NCI-H2196 (cell line): ENCODE measurements at regions not wholly inside any gene's neighbourhood (a gene's known extent, or its start where the extent isn't known, plus 50 kb on each side); places are given as distances from the start of the nearest gene placed in this dataset.

Source experiments
- DNase-seq: peaks from one replicate; lab custom pipeline; 2025; ENCODE audit not compliant: unreplicated experiment; lab: John Stamatoyannopoulos, UW

DNA sequence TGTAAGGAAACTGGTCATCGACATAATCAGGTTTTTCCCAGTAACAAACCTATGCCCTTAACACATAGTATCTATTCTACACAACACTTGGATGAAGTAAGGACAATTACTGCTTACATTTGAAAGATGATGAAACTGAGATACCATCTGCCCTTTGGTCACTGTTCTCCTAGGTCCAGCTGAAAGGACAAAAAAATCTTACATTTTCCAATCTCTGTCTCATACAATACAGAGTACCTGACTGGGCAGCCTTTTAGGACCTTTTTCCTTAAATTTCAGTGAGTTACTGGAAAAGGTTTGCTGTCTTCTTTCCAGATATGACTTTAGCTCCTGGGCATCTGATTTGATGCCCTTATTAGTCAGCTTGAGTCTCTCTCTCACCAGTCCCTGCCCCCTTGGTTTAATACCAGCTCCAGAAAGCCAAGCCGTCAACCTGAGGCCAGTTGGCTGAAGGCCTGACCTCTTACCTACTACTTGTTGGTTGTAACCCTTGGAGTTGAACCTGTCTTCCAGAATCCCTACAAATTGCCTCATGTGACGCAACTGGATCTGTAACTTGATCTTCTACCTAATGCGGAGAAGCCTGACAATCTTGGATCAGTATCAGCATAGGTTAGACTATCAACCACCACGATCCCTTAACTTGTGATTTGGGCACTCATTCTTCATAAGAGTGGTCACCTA lies 355.3 kb upstream of the ZNF385D start:
- DNase-seq: no peak

- no peak for DNase-seq
Observed at GRCh38 chr3:22111226-22111625, 360.2 kb upstream of the ZNF385D start.

DNA sequence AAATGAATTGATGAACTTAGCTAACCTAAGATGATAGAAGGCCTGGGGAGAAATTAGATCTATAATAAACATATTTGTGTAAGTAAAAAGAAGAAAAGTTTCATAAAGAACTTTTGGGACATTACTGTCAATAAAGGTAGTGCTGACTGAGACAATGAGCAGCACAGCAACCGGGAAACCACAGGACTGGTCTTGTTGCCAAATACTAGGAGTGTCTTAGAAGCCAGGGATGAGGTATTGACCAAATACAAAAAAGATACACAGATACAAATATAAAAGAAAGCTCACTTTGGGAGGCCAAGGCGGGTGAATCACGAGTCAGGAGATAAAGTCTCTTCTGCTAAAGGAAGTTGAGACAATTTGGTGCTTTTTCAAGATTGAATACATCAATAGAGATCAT lies 362.4 kb upstream of the ZNF385D start:
- no peak for DNase-seq

DNA sequence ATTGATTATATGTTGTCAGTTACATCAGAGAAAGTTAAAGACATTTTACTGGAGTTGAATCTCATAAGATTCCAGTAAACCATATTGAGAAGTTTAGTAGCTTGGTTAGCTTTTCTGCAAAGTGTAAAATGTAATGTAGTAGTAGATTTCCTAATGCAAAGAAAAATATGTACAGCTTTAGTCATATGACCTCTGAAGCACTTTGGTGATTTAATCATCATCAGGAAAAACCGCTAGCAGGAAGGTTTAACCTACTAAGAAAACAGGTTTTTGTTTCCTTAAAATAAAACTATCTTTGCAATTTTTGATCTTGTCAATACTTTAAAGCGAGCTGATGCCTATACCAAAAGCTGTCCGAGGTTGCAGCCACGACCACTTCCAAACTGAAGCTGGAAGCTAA lies 364.6 kb upstream of the ZNF385D start:
- no peak for DNase-seq

DNA sequence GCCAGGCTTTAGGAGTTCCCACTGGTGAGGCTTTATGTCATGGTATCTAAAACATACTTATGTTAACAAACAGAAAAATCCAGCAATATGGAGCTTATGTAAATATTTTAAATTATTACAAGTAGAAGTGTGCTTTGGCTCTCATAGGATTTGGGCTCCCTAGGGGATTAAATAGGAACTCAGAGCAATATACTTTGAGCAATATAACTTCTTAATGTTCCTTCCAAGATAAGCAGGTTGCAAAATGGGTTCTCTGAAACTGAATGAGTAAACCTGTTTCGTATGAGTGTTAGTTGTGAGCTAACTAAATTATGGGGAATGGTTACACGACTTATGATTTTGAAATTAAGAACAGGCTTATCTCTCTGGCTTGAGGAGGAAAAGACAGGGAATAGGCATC lies 366.1 kb upstream of the ZNF385D start:
- no peak for DNase-seq

DNA sequence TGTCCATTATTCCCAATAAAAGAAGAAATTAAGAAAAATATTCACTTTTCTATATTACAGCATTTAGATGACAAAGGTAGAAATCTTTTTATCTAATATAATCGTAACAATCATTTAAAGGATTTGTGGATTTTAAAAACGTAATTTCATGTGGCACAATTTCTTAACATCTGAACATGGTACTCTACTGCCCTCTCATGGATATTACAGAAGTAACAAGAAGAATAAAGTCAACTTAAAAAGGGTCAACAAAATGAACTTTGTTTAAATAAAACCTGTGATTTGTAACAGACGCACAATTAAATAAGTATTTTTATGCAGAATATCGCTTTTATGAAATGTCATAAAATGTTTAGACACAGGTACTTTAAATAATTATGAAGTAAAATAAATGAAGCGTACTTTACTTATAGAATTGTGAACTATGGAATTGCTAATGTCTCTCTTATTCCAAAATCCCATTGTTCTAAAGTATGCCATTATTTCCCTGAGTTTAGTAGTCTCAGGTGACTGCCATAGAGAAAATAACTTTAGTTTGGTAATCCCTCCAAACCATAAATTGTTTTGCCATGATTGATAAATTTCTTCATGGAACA lies 366.8 kb upstream of the ZNF385D start:
- DNase-seq: peak; percentile 3

- no peak for DNase-seq
Observed at GRCh38 chr3:22118542-22118941, 367.5 kb upstream of the ZNF385D start.

DNA sequence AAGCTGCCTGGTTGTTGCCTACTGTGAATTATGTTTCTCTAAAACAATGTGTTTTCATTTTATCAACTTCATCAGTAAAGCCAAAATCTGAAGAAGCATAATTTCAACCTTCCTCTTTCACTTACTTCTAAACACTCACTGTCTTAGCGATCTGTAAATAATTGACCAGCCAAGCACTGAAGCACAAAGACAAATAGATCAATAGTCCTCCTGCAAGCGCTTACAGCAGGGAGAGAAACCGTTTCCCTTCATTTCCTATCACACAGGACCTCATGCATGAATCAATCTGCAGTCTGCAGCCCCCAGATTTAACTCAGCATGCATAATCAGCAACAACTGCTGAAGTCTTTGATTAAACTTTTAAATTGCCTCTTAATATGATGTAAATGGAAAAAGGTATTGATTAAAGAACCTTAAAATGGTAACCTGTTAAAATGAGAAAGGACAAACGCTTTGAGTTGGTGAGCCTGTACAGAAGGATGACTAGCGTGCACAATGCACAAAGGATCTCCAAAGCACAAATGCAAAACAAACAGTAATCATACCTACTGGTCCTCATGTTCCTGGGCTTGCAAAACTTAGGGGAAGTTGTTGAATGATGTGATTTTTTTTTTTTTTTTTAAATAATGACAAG lies 370.2 kb upstream of the ZNF385D start:
- DNase-seq: no peak

DNA sequence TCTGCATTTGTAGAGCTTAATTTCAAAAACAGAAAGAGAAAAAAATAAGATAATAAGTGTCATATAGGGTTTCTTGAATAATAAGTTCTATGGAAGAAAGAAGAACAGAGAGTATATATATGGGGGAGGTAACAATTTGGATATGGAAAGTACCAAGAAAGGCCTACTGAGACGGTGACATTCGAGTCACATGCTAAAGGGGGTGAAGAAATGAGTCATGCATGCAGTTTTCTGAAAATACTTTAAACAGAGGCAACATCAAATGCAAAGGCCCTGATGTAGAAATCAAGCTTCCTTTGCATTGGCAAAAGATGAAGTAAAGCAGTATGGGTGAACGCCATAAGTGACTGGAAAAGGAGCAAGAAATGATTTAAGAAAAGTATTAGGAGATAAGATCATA lies 371.6 kb upstream of the ZNF385D start:
- no peak for DNase-seq

GRCh38 chr3:22129101-22129500 lies 378.1 kb upstream of the ZNF385D start:
- no peak for DNase-seq

DNA sequence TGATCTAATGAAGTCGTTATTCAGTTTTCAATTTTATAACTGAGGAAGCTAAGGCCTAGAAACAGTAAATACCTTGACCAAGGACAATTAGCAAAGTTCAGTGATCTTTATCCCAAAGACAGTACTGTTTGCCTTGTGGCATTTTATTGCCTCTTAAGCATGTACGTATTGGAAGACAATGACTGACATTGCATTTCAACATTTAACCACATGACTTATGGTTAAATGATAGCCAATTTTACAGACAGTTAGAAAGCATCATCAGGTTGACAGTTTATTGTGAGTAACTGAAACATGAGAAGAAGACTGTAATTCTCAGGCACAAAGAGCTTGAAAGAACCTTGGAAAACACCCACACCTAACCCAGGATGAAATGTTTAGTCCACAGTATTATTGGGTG lies 390.8 kb upstream of the ZNF385D start:
- no peak for DNase-seq

DNA sequence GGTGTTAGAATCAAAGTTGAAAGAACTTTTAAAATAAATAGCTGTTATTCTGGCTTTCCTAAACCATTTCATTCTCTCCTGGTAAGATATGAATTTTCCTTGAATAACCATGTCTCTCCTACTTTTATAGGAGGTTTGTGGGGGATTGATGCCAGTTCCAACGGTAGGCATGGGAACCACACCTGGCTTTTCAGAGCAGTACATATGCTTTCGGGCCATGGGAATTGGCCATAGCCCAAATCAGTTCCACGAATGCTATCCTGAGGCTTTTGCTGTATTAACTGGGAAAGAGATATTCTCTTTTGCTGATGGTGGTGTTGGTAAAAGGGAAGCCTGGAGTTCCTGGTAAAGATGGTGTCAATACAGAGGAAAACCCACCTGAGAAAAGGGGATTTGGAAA lies 396.2 kb upstream of the ZNF385D start:
- DNase-seq: no peak

GRCh38 chr3:22156868-22157267 lies 405.9 kb upstream of the ZNF385D start:
- DNase-seq: no peak

DNA sequence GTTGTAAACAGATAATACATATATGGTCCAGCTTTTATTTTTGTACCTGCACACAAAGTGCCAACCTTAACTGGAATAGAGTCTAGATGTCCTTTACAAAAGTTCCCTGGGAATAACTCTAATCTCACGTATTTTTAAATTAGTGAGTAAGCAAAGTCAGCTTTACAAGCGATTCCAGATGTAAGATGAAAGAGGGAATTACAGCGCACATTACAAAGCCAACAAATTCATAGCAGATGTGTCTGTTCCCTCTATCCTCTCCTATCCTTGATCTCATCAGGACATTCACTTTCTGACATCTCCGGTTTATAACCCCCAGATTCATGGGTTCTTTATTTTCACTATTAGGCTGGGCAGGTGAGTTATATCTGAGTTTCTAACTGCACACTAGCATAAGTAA lies 406.8 kb upstream of the ZNF385D start:
- DNase-seq: no peak

GRCh38 chr3:22159004-22159695 lies 408.1 kb upstream of the ZNF385D start:
- no peak for DNase-seq

- no peak for DNase-seq
Observed at GRCh38 chr3:22161315-22161714, 410.3 kb upstream of the ZNF385D start.

DNA sequence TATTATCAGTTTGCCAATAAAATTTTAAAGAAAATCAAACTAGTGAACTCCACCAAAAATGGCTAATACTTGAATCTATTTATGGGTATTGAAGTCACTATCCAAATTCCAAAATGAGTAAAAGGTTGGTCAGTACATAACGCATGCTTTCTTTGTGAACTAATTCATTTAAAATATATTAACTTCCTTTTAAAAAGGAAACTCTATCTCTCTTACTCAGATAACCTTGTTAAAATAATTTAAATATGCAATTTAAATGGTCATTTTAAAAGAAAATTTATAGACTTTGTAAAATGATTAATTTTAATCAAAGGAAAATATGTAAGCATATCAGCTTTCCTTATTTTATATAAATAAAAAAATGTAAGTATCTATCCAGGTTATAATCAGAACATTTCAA lies 419.4 kb upstream of the ZNF385D start:
- DNase-seq: no peak

GRCh38 chr3:22172964-22173363 lies 422.0 kb upstream of the ZNF385D start:
- DNase-seq: no peak

DNA sequence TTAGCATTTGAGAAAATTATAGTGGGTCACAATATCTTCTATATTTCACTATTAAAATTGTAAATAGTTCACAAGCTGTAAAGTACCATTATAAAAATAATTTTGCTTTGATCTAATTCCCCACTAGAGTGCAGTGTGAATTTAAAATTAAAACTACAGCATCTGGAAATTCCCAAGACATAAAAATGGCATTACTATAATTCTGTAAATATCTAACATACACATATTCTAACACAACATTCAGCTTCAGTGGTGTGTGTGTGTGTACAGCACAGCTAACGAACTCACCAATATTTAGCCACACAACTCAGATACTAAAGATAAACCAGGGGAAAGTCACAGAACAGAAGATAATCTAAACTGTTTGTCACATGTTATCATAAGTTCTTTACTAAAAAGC lies 424.9 kb upstream of the ZNF385D start:
- DNase-seq: no peak

DNA sequence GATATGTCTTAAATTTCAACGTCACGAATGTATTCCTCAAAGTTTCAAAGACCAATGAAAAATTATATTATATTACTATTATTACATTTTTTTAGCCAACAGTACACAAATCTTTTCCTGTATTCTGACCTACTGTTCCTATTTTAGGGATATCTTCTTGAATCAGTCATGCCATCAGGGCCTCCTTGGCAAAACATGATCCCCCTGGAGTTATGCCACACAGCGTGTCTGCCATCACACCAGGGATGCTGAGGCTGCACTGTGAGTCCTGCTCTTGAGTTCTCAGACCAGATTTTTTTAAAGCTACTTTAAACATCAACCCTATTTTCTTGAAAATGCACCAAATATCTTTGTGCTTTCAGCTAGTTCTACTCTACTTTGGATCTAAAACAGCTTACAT lies 425.9 kb upstream of the ZNF385D start:
- DNase-seq: no peak

DNA sequence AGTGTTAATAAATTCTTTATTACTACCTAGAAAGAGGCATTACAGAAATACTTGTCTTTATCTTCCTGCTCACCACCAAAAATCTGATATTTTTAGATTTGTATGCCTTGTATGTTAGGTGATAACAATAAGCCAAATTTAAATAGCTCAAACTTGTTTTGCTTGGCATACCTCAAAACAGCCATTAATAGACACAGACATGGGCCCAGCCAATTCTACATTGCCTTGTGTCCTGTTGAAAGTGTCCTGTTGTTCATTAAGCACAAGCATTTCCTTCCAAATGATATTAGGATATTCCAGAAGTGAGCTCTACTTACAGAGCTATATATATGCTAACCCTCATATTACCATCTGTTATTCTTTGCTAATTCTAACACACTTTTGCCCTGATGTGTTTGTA lies 438.6 kb upstream of the ZNF385D start:
- no peak for DNase-seq

GRCh38 chr3:22199095-22199494 lies 448.1 kb upstream of the ZNF385D start:
- no peak for DNase-seq
